ENCODE measurements at regions not wholly inside any gene's neighbourhood (a gene's known extent, or its start where the extent isn't known, plus 50 kb on each side); places are given as distances from the start of the nearest gene placed in this dataset.

- no peaks in the 10 kb centered on the region for H3K36me3 Mint-ChIP-seq
- H3K27me3 Mint-ChIP-seq = no peaks in the 10 kb centered on the region
- no peaks in the 10 kb centered on the region for H3K4me1 Mint-ChIP-seq (ENCODE audit: low read depth)
- no peak overlapping the region for H3K4me3 Mint-ChIP-seq
- intact Hi-C loops (cut with micrococcal nuclease) = no loop called here
- H3K27ac Mint-ChIP-seq = no peak overlapping the region
- peaks cover 17% of the 10 kb centered on the region for H3K9me3 Mint-ChIP-seq
- POLR2A ChIA-PET = no interaction called here
- CTCF ChIA-PET = no interaction called here
- DNase-seq = no peak
Observed at GRCh38 chr10:52409928-52410327, 95.8 kb downstream of the DKK1 start.

DNA sequence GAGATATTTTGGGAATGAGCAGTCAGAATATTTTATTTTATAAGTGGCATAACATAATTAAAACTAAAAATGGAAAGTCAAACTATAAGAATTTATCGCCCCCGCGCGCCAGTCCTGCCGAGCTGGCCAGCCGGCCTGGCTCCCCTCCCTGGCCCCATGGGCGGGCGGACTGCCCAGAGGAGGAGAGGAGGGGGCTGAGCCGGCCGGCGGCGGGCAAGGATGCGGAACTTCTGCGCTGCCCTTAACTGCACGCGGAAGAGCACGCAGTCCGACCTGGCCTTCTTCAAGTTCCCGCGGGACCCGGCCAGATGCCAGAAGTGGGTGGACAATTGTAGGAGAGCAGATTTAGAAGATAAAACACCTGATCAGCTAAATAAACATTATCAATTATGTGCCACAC lies 96.8 kb downstream of the DKK1 start:
- no peak overlapping the region for H3K4me3 Mint-ChIP-seq
- intact Hi-C loops (cut with micrococcal nuclease) = no loop called here
- H3K27ac Mint-ChIP-seq = no peak overlapping the region
- peaks cover 17% of the 10 kb centered on the region for H3K9me3 Mint-ChIP-seq
- CTCF ChIA-PET = no interaction called here
- DNase-seq = no peak
- H3K27me3 Mint-ChIP-seq = no peaks in the 10 kb centered on the region
- no peaks in the 10 kb centered on the region for H3K36me3 Mint-ChIP-seq
- no peaks in the 10 kb centered on the region for H3K4me1 Mint-ChIP-seq (ENCODE audit: low read depth)
- POLR2A ChIA-PET = no interaction called here

DNA sequence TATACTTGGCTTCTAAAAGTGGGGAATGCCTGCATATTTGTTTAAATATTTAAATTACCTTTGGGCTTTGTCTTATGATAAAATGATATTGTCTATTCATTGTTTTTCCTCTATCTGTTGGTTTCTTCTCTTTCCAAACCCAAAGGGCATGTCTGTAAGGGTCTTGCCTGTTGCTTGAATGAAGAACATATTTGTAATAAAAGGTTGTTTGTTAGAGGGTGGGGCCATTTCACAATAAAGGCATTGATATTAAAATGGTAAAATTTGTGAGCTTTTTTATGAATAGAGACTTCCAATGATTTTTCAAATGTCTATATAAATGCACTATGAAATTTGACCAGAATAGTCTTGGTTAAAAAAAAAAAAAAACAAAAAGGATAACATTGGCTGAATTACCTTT lies 105.2 kb downstream of the DKK1 start:
- Mint-ChIP-seq H3K4me3 (no peak overlapping the region), H3K4me1 (ENCODE audit: low read depth) (no peaks in the 10 kb centered on the region), H3K9me3 (peaks cover 3% of the 10 kb centered on the region), H3K36me3 (no peaks in the 10 kb centered on the region), H3K27ac (no peak overlapping the region), H3K27me3 (no peaks in the 10 kb centered on the region)
- intact Hi-C loops (cut with micrococcal nuclease) = no loop called here
- ChIA-PET CTCF (no interaction called here), POLR2A (no interaction called here)
- no peak for DNase-seq

GRCh38 chr10:52420656-52421055 lies 106.6 kb downstream of the DKK1 start:
- ChIA-PET POLR2A (no interaction called here), CTCF (no interaction called here)
- Mint-ChIP-seq H3K27me3 (no peaks in the 10 kb centered on the region), H3K9me3 (peaks cover 6% of the 10 kb centered on the region), H3K27ac (no peak overlapping the region), H3K4me3 (no peak overlapping the region), H3K36me3 (no peaks in the 10 kb centered on the region), H3K4me1 (ENCODE audit: low read depth) (no peaks in the 10 kb centered on the region)
- intact Hi-C loops (cut with micrococcal nuclease) = no loop called here
- DNase-seq = no peak

- POLR2A ChIA-PET = no interaction called here
- intact Hi-C loops (cut with micrococcal nuclease) = no loop called here
- CTCF ChIA-PET = no interaction called here
Observed at GRCh38 chr10:52423369-52423768, 109.3 kb downstream of the DKK1 start.

DNA sequence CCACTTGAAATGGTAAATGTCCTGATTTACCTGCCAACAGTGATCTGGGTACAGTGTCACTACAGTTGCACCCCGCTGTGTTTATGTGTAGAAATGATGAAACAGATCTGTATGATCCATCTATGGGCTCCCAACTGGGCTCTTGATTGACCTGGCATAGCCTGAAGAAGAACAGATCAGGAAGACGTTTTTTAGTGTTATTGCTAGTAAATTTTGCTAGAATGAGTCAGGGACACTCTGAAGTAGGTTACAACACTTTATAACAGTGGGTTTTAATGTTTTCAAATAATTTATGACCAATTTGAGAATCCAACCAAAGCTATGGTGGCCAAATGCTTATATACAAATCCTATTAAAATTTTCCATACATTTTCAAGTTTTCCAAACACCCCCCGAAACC lies 110.3 kb downstream of the DKK1 start:
- ChIA-PET CTCF (no interaction called here), POLR2A (no interaction called here)
- intact Hi-C loops (cut with micrococcal nuclease) = no loop called here
- Mint-ChIP-seq H3K4me1 (ENCODE audit: low read depth) (no peaks in the 10 kb centered on the region), H3K27me3 (no peaks in the 10 kb centered on the region), H3K4me3 (no peak overlapping the region), H3K27ac (no peak overlapping the region), H3K36me3 (no peaks in the 10 kb centered on the region), H3K9me3 (peaks cover 12% of the 10 kb centered on the region)
- no peak for DNase-seq

More at GRCh38 chr10:52423369-52423768, 109.3 kb downstream of the DKK1 start:
- no peak overlapping the region for H3K27ac Mint-ChIP-seq
- H3K4me3 Mint-ChIP-seq = no peak overlapping the region
- no peaks in the 10 kb centered on the region for H3K36me3 Mint-ChIP-seq
- H3K4me1 Mint-ChIP-seq (ENCODE audit: low read depth) = no peaks in the 10 kb centered on the region
- DNase-seq = no peak
- peaks cover 9% of the 10 kb centered on the region for H3K9me3 Mint-ChIP-seq
- H3K27me3 Mint-ChIP-seq = no peaks in the 10 kb centered on the region

DNA sequence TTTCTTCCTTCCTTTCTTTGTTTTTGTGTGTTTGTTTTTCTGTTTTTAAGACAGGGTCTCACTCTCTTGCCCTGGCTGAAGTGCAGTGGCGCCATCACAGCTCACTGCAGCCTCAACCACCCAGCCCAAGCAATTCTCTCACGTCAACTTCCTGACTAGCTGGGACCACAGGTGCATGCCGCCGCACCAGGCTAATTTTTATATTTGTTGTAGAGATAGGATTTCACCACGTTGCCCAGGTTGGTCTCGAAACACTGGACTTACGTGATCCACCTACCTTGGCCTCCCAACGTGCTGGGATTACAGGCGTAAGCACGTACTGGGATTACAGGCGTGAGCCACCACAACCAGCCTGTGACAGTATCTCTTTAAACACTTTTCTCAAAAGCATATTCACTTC lies 120.7 kb downstream of the DKK1 start:
- H3K27ac Mint-ChIP-seq = no peak overlapping the region
- H3K36me3 Mint-ChIP-seq = no peaks in the 10 kb centered on the region
- DNase-seq = no peak
- POLR2A ChIA-PET = no interaction called here
- CTCF ChIA-PET = no interaction called here
- peaks cover 7% of the 10 kb centered on the region for H3K9me3 Mint-ChIP-seq
- intact Hi-C loops (cut with micrococcal nuclease) = no loop called here
- H3K27me3 Mint-ChIP-seq = no peaks in the 10 kb centered on the region
- no peak overlapping the region for H3K4me3 Mint-ChIP-seq
- no peaks in the 10 kb centered on the region for H3K4me1 Mint-ChIP-seq (ENCODE audit: low read depth)

DNA sequence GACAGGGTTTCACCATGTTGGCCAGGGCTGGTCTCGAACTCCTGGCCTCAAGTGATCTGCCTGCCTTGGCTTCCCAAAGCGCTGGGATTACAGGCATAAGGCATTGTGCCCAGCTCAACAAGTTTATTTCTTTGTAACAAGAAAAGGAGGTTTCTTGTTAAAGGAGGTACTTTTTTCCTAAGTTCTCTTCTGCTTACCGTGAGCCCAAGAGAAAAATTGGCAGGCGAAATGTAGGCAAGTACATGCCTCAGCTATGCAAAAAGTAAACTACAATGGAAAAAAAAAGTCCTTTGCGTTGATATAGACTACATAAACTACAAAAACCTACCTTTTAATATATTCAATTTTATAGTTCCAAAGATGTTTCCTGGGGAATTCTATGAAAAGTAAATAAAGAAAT lies 122.6 kb downstream of the DKK1 start:
- no peak for DNase-seq
- ChIA-PET POLR2A (no interaction called here), CTCF (no interaction called here)
- H3K27me3 Mint-ChIP-seq = no peaks in the 10 kb centered on the region
- intact Hi-C loops (cut with micrococcal nuclease) = no loop called here
- H3K4me3 Mint-ChIP-seq = no peak overlapping the region
- no peak overlapping the region for H3K27ac Mint-ChIP-seq
- no peaks in the 10 kb centered on the region for H3K4me1 Mint-ChIP-seq (ENCODE audit: low read depth)
- H3K9me3 Mint-ChIP-seq = peaks cover 2% of the 10 kb centered on the region
- no peaks in the 10 kb centered on the region for H3K36me3 Mint-ChIP-seq

GRCh38 chr10:52437205-52437646 lies 123.1 kb downstream of the DKK1 start:
- Mint-ChIP-seq H3K9me3 (peaks cover 2% of the 10 kb centered on the region), H3K27me3 (no peaks in the 10 kb centered on the region), H3K4me1 (ENCODE audit: low read depth) (no peaks in the 10 kb centered on the region), H3K27ac (no peak overlapping the region), H3K36me3 (no peaks in the 10 kb centered on the region), H3K4me3 (no peak overlapping the region)
- CTCF ChIA-PET = no interaction called here
- POLR2A ChIA-PET = no interaction called here
- intact Hi-C loops (cut with micrococcal nuclease) = no loop called here
- no peak for DNase-seq

DNA sequence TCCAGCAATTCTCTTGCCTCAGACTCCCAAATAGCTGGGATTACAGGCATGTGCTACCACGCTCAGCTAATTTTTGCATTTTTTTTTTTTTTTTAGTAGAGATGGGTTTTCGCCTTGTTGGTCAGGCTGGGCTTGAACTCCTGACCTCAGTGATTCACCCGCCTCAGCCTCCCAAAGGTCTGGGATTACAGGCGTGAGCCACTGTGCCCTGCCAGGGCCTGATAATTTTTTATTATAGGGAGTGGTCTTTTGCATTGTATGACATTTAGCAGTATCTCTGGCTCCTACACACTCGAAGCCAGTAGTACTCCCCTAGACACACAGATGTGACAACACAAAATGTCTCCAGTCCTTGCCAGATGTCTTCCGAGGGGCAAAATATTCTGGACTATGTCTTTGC lies 124.0 kb downstream of the DKK1 start:
- Mint-ChIP-seq H3K4me3 (no peak overlapping the region), H3K4me1 (ENCODE audit: low read depth) (no peaks in the 10 kb centered on the region), H3K36me3 (no peaks in the 10 kb centered on the region), H3K27me3 (no peaks in the 10 kb centered on the region), H3K9me3 (peaks cover 2% of the 10 kb centered on the region), H3K27ac (no peak overlapping the region)
- POLR2A ChIA-PET = no interaction called here
- no peak for DNase-seq
- intact Hi-C loops (cut with micrococcal nuclease) = no loop called here
- CTCF ChIA-PET = no interaction called here

DNA sequence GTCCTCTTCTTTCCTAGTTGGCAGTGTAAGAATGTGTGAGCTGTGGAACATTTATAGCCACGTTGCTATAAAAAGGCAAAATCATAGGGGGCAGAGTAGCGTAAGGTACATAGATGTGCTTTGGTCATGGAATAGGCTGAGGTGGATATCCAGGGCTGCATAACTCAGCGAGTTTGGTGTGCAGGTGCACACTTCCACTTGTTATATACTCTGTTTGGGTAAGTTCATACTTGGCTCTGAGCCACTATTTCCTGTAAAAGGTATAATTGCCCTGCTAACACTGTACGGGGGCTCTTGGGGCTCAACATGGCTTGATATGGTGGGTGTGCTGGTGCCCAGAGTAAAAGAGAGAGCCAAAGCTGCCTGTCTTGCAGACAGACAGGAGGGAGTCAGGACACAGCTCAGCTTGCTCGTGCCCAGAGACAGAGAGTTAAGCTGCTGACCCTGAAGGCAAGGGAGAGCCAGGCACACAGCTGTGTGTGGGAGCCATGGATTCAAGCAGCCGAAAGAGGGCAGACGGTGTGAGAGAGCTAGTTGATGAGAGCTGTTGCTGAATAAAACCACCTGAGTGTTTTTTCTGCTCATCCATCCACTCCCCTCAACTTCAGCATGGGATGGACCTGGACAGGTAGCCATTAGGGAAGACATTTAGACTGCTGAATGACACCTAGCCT lies 126.7 kb downstream of the DKK1 start:
- no peaks in the 10 kb centered on the region for H3K27me3 Mint-ChIP-seq
- H3K27ac Mint-ChIP-seq = no peak overlapping the region
- CTCF ChIA-PET = no interaction called here
- H3K9me3 Mint-ChIP-seq = peaks cover 2% of the 10 kb centered on the region
- POLR2A ChIA-PET = interaction anchor here (0.6 kb wide), 1 partner anchor 200 kb away, joined by 3 read pairs; no protein-coding TSS in a partner anchor
- no peak for DNase-seq
- no peaks in the 10 kb centered on the region for H3K4me1 Mint-ChIP-seq (ENCODE audit: low read depth)
- intact Hi-C loops (cut with micrococcal nuclease) = no loop called here
- no peaks in the 10 kb centered on the region for H3K36me3 Mint-ChIP-seq
- no peak overlapping the region for H3K4me3 Mint-ChIP-seq

- H3K27ac Mint-ChIP-seq = no peak overlapping the region
- intact Hi-C loops (cut with micrococcal nuclease) = no loop called here
- H3K27me3 Mint-ChIP-seq = no peaks in the 10 kb centered on the region
- H3K36me3 Mint-ChIP-seq = no peaks in the 10 kb centered on the region
- no peak for DNase-seq
- CTCF ChIA-PET = no interaction called here
- POLR2A ChIA-PET = no interaction called here
- peaks cover 2% of the 10 kb centered on the region for H3K9me3 Mint-ChIP-seq
- H3K4me1 Mint-ChIP-seq (ENCODE audit: low read depth) = no peaks in the 10 kb centered on the region
- H3K4me3 Mint-ChIP-seq = no peak overlapping the region
Observed at GRCh38 chr10:52442576-52442975, 128.5 kb downstream of the DKK1 start.

GRCh38 chr10:52443419-52444388 lies 129.6 kb downstream of the DKK1 start:
- ChIA-PET CTCF (no interaction called here), POLR2A (no interaction called here)
- intact Hi-C loops (cut with micrococcal nuclease) = no loop called here
- Mint-ChIP-seq H3K36me3 (no peaks in the 10 kb centered on the region), H3K9me3 (no peaks in the 10 kb centered on the region), H3K27ac (no peak overlapping the region), H3K4me3 (no peak overlapping the region), H3K27me3 (no peaks in the 10 kb centered on the region), H3K4me1 (ENCODE audit: low read depth) (no peaks in the 10 kb centered on the region)
- no peak for DNase-seq

All from activated CD4-positive, alpha-beta memory T cell treated with anti-CD3 and anti-CD28 coated beads for 36 hours (primary cell).